ENCODE measurements at regions not wholly inside any gene's neighbourhood (a gene's known extent, or its start where the extent isn't known, plus 50 kb on each side); places are given as distances from the start of the nearest gene placed in this dataset.

DNA sequence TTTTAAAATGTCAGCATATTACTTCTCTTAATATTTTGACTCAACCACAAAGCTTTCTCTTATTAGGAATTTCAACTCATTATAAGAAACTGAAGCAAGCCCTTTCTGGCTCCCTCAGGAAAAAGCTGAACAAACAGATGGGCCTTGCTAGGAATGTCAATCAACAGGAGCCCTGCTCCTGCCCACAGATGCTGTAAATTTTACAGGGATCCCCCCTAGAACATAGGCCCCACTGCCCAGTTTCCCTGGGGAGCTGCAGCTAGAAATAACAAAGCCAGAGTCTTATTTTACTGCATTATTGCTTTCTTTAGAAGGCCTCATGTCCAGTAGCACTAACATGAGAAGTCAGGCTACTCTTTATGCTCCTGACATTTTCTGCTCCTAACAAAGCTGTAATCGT, 103.8 kb downstream of the PCSK1 start:
- Histone ChIP-seq H3K79me2 (ENCODE audit: insufficient read depth) (no peaks in the 10 kb centered on the region), H2AFZ (ENCODE audit: low read depth) (no peak overlapping the region), H3K27ac (ENCODE audit: low read depth in 2 of 2, low read length in 1 of 2) (peak overlapping the region in 1 of 2 experiments; percentile 31; a peak in 2 of 4 replicates), H3K4me3 (ENCODE audit: low read depth in 2 of 2, low read length in 1 of 2) (no peak overlapping the region), H3K9ac (no peak overlapping the region), H3K36me3 (replicated peaks in 1 of 2; ENCODE audit: control insufficient read depth in 1 of 2, insufficient read depth in 2 of 2, low read length in 1 of 2) (no peaks in the 10 kb centered on the region), H3K4me2 (no peak overlapping the region), H3K4me1 (ENCODE audit: control insufficient read depth in 1 of 2, insufficient read depth in 2 of 2, low read depth in 1 of 2, low read length in 1 of 2) (peaks cover 15 to 40% of the 10 kb centered on the region in 2 experiments; a peak in 3 of 4 replicates), H3K9me3 (no peaks in the 10 kb centered on the region), H3K9me2 (no peaks in the 10 kb centered on the region), H3F3A (replicated peaks; ENCODE audit: insufficient read depth) (peaks cover 8% of the 10 kb centered on the region), H4K20me1 (ENCODE audit: insufficient read depth) (no peaks in the 10 kb centered on the region), H3K27me3 (ENCODE audit: insufficient read depth) (no peaks in the 10 kb centered on the region)
- CTCF ChIA-PET: interaction anchor here (1.0 to 2.0 kb wide), 5 partner anchors 11 to 471 kb away, joined by 3 to 7 read pairs (median 6); no protein-coding TSS in a partner anchor
- no peak for DNase-seq
- TF ChIP-seq MXI1 (IDR thresholded peaks at IDR 0.05; ENCODE audit: low read depth, low read length) (no peak), GABPA (IDR thresholded peaks at IDR 0.05; ENCODE audit: low read depth) (no peak), EP300 (IDR thresholded peaks at IDR 0.05; ENCODE audit: borderline replicate concordance in 1 of 2, low read depth in 1 of 2, low read length in 1 of 2) (no peak), SMC3 (IDR thresholded peaks at IDR 0.05; ENCODE audit: low read depth, low read length) (no peak)
- 95% methylated on average over 1 of the region's 1 CpG for WGBS (ENCODE audit: low lambda C conversion rate)
- POLR2A ChIA-PET: no interaction called here

DNA sequence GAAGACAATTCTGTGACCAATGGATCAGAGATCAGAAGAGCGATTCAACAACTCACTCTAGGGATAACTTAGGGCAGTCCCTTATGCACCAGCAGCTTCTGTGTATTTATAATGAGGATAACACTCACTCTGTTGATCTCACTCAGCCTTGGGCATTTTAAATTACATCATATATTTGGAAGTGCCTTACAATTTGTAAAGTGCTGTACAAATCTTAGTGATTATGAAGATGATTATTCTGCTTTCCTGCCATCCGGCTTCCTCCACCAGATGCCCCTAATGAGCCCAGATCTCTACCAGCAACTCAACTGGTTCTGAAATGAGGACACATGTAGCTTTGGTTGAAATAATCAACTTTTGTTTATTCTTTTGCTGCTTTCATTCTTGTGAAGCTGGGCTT, 105.3 kb downstream of the PCSK1 start:
- no peaks in the 10 kb centered on the region for H3K79me2 ChIP-seq (ENCODE audit: insufficient read depth)
- peaks cover 15 to 42% of the 10 kb centered on the region in 2 experiments; a peak in 3 of 4 replicates for H3K4me1 ChIP-seq (ENCODE audit: control insufficient read depth in 1 of 2, insufficient read depth in 2 of 2, low read depth in 1 of 2, low read length in 1 of 2)
- no peak overlapping the region for H3K4me2 ChIP-seq
- no peaks in the 10 kb centered on the region for H3K9me2 ChIP-seq
- peaks cover 8% of the 10 kb centered on the region for H3F3A ChIP-seq (replicated peaks; ENCODE audit: insufficient read depth)
- H3K9me3 ChIP-seq: no peaks in the 10 kb centered on the region
- WGBS (ENCODE audit: low lambda C conversion rate): 77% methylated on average over 2 of the region's 2 CpGs
- peak; percentile 22 for DNase-seq
- ChIA-PET POLR2A (no interaction called here), CTCF (interaction anchor here (0.9 to 3.0 kb wide), 3 partner anchors 9 to 366 kb away, joined by 3 to 17 read pairs (median 4); partner anchors contain the start of gene ELL2)
- H3K27ac ChIP-seq (ENCODE audit: low read depth in 2 of 2, low read length in 1 of 2): peak overlapping the region in 1 of 2 experiments; percentile 70; a peak in 2 of 4 replicates
- no peak overlapping the region for H3K9ac ChIP-seq
- no peak overlapping the region for H2AFZ ChIP-seq (ENCODE audit: low read depth)
- TF ChIP-seq, protein P1, sequence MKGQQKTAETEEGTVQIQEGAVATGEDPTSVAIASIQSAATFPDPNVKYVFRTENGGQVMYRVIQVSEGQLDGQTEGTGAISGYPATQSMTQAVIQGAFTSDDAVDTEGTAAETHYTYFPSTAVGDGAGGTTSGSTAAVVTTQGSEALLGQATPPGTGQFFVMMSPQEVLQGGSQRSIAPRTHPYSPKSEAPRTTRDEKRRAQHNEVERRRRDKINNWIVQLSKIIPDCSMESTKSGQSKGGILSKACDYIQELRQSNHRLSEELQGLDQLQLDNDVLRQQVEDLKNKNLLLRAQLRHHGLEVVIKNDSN (IDR thresholded peaks at IDR 0.05; ENCODE audit: borderline replicate concordance, low read depth): no peak
- TF ChIP-seq, protein P2, sequence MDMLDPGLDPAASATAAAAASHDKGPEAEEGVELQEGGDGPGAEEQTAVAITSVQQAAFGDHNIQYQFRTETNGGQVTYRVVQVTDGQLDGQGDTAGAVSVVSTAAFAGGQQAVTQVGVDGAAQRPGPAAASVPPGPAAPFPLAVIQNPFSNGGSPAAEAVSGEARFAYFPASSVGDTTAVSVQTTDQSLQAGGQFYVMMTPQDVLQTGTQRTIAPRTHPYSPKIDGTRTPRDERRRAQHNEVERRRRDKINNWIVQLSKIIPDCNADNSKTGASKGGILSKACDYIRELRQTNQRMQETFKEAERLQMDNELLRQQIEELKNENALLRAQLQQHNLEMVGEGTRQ (IDR thresholded peaks at IDR 0.05; ENCODE audit: borderline replicate concordance, low read depth, low read length): no peak
- TF ChIP-seq, protein P3, sequence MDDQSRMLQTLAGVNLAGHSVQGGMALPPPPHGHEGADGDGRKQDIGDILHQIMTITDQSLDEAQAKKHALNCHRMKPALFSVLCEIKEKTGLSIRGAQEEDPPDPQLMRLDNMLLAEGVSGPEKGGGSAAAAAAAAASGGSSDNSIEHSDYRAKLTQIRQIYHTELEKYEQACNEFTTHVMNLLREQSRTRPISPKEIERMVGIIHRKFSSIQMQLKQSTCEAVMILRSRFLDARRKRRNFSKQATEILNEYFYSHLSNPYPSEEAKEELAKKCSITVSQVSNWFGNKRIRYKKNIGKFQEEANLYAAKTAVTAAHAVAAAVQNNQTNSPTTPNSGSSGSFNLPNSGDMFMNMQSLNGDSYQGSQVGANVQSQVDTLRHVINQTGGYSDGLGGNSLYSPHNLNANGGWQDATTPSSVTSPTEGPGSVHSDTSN (IDR thresholded peaks at IDR 0.05): no peak
- TF ChIP-seq, protein P4, sequence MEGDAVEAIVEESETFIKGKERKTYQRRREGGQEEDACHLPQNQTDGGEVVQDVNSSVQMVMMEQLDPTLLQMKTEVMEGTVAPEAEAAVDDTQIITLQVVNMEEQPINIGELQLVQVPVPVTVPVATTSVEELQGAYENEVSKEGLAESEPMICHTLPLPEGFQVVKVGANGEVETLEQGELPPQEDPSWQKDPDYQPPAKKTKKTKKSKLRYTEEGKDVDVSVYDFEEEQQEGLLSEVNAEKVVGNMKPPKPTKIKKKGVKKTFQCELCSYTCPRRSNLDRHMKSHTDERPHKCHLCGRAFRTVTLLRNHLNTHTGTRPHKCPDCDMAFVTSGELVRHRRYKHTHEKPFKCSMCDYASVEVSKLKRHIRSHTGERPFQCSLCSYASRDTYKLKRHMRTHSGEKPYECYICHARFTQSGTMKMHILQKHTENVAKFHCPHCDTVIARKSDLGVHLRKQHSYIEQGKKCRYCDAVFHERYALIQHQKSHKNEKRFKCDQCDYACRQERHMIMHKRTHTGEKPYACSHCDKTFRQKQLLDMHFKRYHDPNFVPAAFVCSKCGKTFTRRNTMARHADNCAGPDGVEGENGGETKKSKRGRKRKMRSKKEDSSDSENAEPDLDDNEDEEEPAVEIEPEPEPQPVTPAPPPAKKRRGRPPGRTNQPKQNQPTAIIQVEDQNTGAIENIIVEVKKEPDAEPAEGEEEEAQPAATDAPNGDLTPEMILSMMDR (IDR thresholded peaks at IDR 0.05): no peak; the same call in 1 of the 2 replicates
- TF ChIP-seq RAD21 (IDR thresholded peaks at IDR 0.05; ENCODE audit: low read length) (peak; percentile 6; the same call in 1 of the 2 replicates), EP300 (IDR thresholded peaks at IDR 0.05; ENCODE audit: borderline replicate concordance in 1 of 2, low read depth in 1 of 2, low read length in 1 of 2) (peak in 1 of 2 experiments; percentile 70; a peak in 1 of 4 replicates), EZH2phosphoT487 (IDR thresholded peaks at IDR 0.05; ENCODE audit: borderline replicate concordance, low read depth) (no peak), POLR2AphosphoS5 (IDR thresholded peaks at IDR 0.05; ENCODE audit: low read depth, low read length) (no peak)
- H4K20me1 ChIP-seq (ENCODE audit: insufficient read depth): no peaks in the 10 kb centered on the region
- H3K36me3 ChIP-seq (replicated peaks in 1 of 2; ENCODE audit: control insufficient read depth in 1 of 2, insufficient read depth in 2 of 2, low read length in 1 of 2): no peaks in the 10 kb centered on the region
- H3K4me3 ChIP-seq (ENCODE audit: low read depth in 2 of 2, low read length in 1 of 2): no peak overlapping the region
- no peaks in the 10 kb centered on the region for H3K27me3 ChIP-seq (ENCODE audit: insufficient read depth)

All from SK-N-SH (cell line).